MM.1S (cell line): ENCODE measurements at regions not wholly inside any gene's neighbourhood (a gene's known extent, or its start where the extent isn't known, plus 50 kb on each side); places are given as distances from the start of the nearest gene placed in this dataset.

Experiments used
- CTCF ChIP-seq: fragments of 300-600 bp; sonication (generic); IDR thresholded peaks from 2 replicates; pipeline ENCODE4 v1.5.1; 2016; ENCODE audit warnings: antibody characterized with exemption, low read length, mixed read lengths
- EZH2 ChIP-seq: fragments of 300-600 bp; sonication (generic); optimal IDR thresholded peaks from 2 replicates; pipeline ENCODE3; 2017; ENCODE audit warnings: low read depth, mild to moderate bottlenecking, antibody characterized with exemption, low read length, mixed read lengths
- EZH2phosphoT487 ChIP-seq: fragments of 300-600 bp; sonication (generic); IDR thresholded peaks from 2 replicates; pipeline ENCODE4 v1.6.1; 2018; ENCODE audit warnings: antibody characterized with exemption, low read length

- TF ChIP-seq CTCF (no peak), EZH2phosphoT487 (no peak), EZH2 (no peak)
Observed at GRCh38 chr4:128590773-128591172, 218.7 kb upstream of the JADE1 start.
